Breast epithelium (tissue), 3 donors: ENCODE measurements at regions not wholly inside any gene's neighbourhood (a gene's known extent, or its start where the extent isn't known, plus 50 kb on each side); places are given as distances from the start of the nearest gene placed in this dataset.

Experiments used
- POLR2A ChIP-seq: fragments of 450-650 bp; IDR thresholded peaks from one replicate; pipeline ENCODE4 v1.6.1; 2016; ENCODE audit warnings: antibody characterized with exemption, mild to moderate bottlenecking, moderate library complexity
- POLR2AphosphoS5 ChIP-seq, 3 donors: sonication (generic); formaldehyde crosslinking; IDR thresholded peaks; one replicate each; pipeline ENCODE4 v1.6.1; 2017; ENCODE audit warnings: antibody characterized with exemption in 3 of 3

GRCh38 chr3:106826791-106827311 lies 550.4 kb upstream of the CCDC54 start:
- TF ChIP-seq POLR2AphosphoS5 (IDR thresholded peaks at IDR 0.05) (no peak), POLR2A (no peak)
